Ishikawa (cell line): ENCODE measurements at regions not wholly inside any gene's neighbourhood (a gene's known extent, or its start where the extent isn't known, plus 50 kb on each side); places are given as distances from the start of the nearest gene placed in this dataset.

Source experiments
- CEBPB ChIP-seq: IDR thresholded peaks from 2 replicates; pipeline ENCODE4 v1.6.1; 2012
- CREB1 ChIP-seq: IDR thresholded peaks from 2 replicates; pipeline ENCODE4 v1.6.1; 2012; ENCODE audit warnings: low read depth
- EGR1 ChIP-seq: IDR thresholded peaks from 2 replicates; pipeline ENCODE4 v1.6.1; 2012
- EP300 ChIP-seq: IDR thresholded peaks from 2 replicates; pipeline ENCODE4 v1.6.1; 2012; ENCODE audit warnings: borderline replicate concordance
- FOXM1 ChIP-seq: IDR thresholded peaks from 2 replicates; pipeline ENCODE4 v1.6.1; 2012; ENCODE audit warnings: low read depth, borderline replicate concordance
- MAX ChIP-seq: IDR thresholded peaks from 2 replicates; pipeline ENCODE4 v1.6.1; 2012
- NFIC ChIP-seq: IDR thresholded peaks from 2 replicates; pipeline ENCODE4 v1.6.1; 2012
- RAD21 ChIP-seq: IDR thresholded peaks from 2 replicates; pipeline ENCODE4 v1.6.1; 2012; ENCODE audit warnings: low read depth
- REST ChIP-seq: IDR thresholded peaks from 2 replicates; pipeline ENCODE4 v1.6.1; 2012; ENCODE audit warnings: low read depth, mild to moderate bottlenecking
- TAF1 ChIP-seq: IDR thresholded peaks from 2 replicates; pipeline ENCODE4 v1.6.1; 2012; ENCODE audit warnings: low read depth, mild to moderate bottlenecking
- TCF12 ChIP-seq: IDR thresholded peaks from 2 replicates; pipeline ENCODE4 v1.6.1; 2012; ENCODE audit warnings: low read depth
- TEAD4 ChIP-seq: IDR thresholded peaks from 2 replicates; pipeline ENCODE4 v1.6.1; 2012
- YY1 ChIP-seq: IDR thresholded peaks from 2 replicates; pipeline ENCODE4 v1.6.1; 2012; ENCODE audit warnings: low read depth
- ZBTB7A ChIP-seq: IDR thresholded peaks from 2 replicates; pipeline ENCODE4 v1.6.1; 2012; ENCODE audit warnings: low read depth
- TF ChIP-seq, protein P1 (sequence below): IDR thresholded peaks from 2 replicates; pipeline ENCODE4 v1.6.1; 2012

DNA sequence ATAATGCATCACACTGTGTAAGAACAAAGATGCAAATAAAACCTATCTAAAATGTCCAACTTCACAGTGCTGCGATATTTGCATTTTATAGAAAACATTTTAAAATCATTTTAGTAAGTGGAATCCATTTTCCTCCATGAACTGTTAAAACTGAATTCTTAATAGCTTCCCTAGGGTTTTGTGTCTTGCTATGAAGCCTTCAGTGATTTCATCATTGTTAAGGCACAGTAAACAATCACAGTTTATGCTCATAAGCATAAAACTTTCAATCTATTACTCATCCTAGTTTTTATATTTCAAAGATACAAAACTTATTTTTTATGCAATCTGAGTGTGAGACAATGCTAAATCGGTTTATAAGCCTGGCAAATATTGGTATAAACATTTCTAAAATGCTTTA is 509.7 kb downstream of the TUSC7 start:
- TF ChIP-seq, protein P1, sequence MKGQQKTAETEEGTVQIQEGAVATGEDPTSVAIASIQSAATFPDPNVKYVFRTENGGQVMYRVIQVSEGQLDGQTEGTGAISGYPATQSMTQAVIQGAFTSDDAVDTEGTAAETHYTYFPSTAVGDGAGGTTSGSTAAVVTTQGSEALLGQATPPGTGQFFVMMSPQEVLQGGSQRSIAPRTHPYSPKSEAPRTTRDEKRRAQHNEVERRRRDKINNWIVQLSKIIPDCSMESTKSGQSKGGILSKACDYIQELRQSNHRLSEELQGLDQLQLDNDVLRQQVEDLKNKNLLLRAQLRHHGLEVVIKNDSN, result no peak
- no peak for TF ChIP-seq CEBPB
- no peak for TF ChIP-seq TAF1
- TF ChIP-seq TEAD4, result no peak
- TF ChIP-seq REST, result no peak
- TF ChIP-seq MAX, result no peak
- TF ChIP-seq YY1, result no peak
- TF ChIP-seq ZBTB7A, result no peak
- no peak for TF ChIP-seq RAD21
- no peak for TF ChIP-seq CREB1
- no peak for TF ChIP-seq EP300
- TF ChIP-seq TCF12, result no peak
- TF ChIP-seq EGR1, result no peak
- TF ChIP-seq NFIC, result no peak
- no peak for TF ChIP-seq FOXM1

GRCh38 chr3:117226932-117227331 is 517.4 kb downstream of the TUSC7 start:
- no peak for TF ChIP-seq TCF12
- no peak for TF ChIP-seq RAD21
- TF ChIP-seq TAF1, result no peak
- no peak for TF ChIP-seq MAX
- TF ChIP-seq EGR1, result no peak
- no peak for TF ChIP-seq NFIC
- no peak for TF ChIP-seq FOXM1
- no peak for TF ChIP-seq REST
- no peak for TF ChIP-seq TEAD4

- no peak for TF ChIP-seq TEAD4
- TF ChIP-seq CREB1, result no peak
- TF ChIP-seq, protein P1, result no peak
- TF ChIP-seq TAF1, result no peak
- TF ChIP-seq FOXM1, result no peak
- no peak for TF ChIP-seq TCF12
- no peak for TF ChIP-seq EGR1
- no peak for TF ChIP-seq MAX
- TF ChIP-seq YY1, result no peak
- no peak for TF ChIP-seq NFIC
- no peak for TF ChIP-seq ZBTB7A
- no peak for TF ChIP-seq CEBPB
- no peak for TF ChIP-seq RAD21
- no peak for TF ChIP-seq REST
- no peak for TF ChIP-seq EP300
Observed at GRCh38 chr3:117228466-117228865, 518.9 kb downstream of the TUSC7 start.

DNA sequence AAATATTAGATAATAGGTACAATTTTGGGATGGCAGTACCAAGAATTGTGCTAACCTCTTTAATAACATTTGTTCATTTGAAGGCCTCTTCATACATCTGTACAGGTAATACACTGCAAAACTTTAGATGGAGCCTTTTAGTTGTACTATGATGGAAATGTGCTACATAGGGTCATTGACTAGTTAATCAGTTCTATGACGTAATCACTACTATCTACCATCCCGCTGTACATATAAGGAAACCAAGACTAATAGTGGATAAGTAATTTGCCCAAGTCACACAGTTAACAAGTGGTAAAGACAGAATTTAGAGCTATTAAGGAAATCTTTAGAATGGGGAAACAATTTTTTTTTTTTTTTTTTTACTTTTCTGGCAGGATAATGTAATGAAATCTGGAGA is 521.3 kb downstream of the TUSC7 start:
- TF ChIP-seq TAF1 (no peak), EGR1 (no peak), CEBPB (no peak), RAD21 (no peak)
- TF ChIP-seq, protein P1, result no peak
